ENCODE measurements at regions not wholly inside any gene's neighbourhood (a gene's known extent, or its start where the extent isn't known, plus 50 kb on each side); places are given as distances from the start of the nearest gene placed in this dataset.

DNA sequence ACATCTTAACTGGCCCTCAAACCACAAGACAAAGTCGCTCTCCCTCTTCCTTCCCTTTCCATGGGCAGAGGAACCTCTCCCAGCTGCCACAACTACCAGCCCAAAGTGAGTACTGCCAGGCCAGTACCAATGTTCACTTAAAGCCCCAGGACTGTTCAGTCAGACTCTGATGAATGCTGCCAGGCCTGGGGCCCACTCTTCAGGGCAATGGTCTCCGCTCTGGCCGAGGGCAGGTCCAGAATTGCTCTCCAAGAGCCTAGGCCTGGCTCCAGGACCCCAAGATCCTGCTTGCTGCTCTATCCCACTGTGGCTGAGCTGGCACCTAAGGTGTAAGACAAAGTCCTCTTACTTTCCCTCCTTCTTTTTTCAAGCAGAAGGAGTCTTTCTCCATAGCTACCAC is 790.9 kb downstream of the KLHL13 start:
- H3K27ac Mint-ChIP-seq (ENCODE audit: unreplicated experiment) = no peak overlapping the region
- TF ChIP-seq, protein P1, sequence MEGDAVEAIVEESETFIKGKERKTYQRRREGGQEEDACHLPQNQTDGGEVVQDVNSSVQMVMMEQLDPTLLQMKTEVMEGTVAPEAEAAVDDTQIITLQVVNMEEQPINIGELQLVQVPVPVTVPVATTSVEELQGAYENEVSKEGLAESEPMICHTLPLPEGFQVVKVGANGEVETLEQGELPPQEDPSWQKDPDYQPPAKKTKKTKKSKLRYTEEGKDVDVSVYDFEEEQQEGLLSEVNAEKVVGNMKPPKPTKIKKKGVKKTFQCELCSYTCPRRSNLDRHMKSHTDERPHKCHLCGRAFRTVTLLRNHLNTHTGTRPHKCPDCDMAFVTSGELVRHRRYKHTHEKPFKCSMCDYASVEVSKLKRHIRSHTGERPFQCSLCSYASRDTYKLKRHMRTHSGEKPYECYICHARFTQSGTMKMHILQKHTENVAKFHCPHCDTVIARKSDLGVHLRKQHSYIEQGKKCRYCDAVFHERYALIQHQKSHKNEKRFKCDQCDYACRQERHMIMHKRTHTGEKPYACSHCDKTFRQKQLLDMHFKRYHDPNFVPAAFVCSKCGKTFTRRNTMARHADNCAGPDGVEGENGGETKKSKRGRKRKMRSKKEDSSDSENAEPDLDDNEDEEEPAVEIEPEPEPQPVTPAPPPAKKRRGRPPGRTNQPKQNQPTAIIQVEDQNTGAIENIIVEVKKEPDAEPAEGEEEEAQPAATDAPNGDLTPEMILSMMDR (IDR thresholded peaks at IDR 0.05; ENCODE audit: insufficient read depth, low read depth, low read length) = no peak
- TF ChIP-seq EZH2 (IDR thresholded peaks at IDR 0.05; ENCODE audit: insufficient read depth, low read length) = no peak
- no peaks in the 10 kb centered on the region for H3K9me3 Mint-ChIP-seq (ENCODE audit: unreplicated experiment)
- no peaks in the 10 kb centered on the region for H3K27me3 Mint-ChIP-seq (ENCODE audit: low read depth, unreplicated experiment)
- H3K4me1 ChIP-seq (ENCODE audit: insufficient read depth, low read length) = no peaks in the 10 kb centered on the region
- no peaks in the 10 kb centered on the region for H3K36me3 ChIP-seq (ENCODE audit: insufficient read depth, low read length)
- H3K9ac ChIP-seq (ENCODE audit: low read length) = no peak overlapping the region
- no peaks in the 10 kb centered on the region for H3K4me1 Mint-ChIP-seq (ENCODE audit: low read depth, unreplicated experiment)
- FAIRE-seq = no peak
- no peaks in the 10 kb centered on the region for H3K79me2 ChIP-seq (ENCODE audit: insufficient read depth, low read length)
- H3K4me3 Mint-ChIP-seq (ENCODE audit: unreplicated experiment) = no peak overlapping the region
- no peak overlapping the region for H3K4me3 ChIP-seq (ENCODE audit: insufficient read depth, low read depth, low read length)
- DNase-seq (ENCODE audit: low read depth) = no peak
- no peaks in the 10 kb centered on the region for H3K9me3 ChIP-seq (ENCODE audit: insufficient read depth, low read depth, low read length)
- no peaks in the 10 kb centered on the region for H3K27me3 ChIP-seq (ENCODE audit: insufficient read depth, low read length)
- H3K36me3 Mint-ChIP-seq (ENCODE audit: low read depth, unreplicated experiment) = no peaks in the 10 kb centered on the region
- H3K27ac ChIP-seq (ENCODE audit: low read depth, low read length) = no peak overlapping the region
- no peaks in the 10 kb centered on the region for H4K20me1 ChIP-seq (ENCODE audit: insufficient read depth, low read length)
- no peak overlapping the region for H2AFZ ChIP-seq (ENCODE audit: low read depth, low read length)
- H3K4me2 ChIP-seq (ENCODE audit: low read length) = no peak overlapping the region

DNA sequence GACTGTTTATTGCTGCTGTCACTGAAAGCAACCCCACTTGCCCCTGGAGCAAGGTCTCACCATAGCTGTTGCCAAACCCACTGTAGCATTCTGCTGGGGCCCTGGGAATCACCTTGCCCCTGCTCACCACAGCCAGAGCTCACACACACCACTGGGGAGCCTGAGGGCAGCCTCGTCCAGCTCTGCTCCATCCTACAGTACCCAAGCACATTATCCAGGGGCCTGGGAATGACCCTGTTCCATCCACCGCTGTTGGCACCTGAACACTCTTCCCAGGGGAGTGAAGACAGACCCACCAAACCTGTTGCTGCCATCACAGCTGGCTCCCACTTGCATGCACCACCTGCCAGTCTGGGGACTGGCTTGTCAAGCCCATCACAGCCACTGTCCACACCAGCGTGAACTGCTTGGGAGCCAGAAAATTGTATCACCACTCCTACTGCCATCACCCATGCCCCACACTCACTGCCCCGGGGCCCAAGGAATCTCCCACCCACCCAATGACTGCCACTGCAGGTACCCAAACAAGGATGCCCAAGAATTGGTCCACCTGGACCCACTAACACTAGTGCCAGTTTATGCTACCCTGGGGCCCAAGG is 811.3 kb downstream of the KLHL13 start:
- H3K9me3 Mint-ChIP-seq (ENCODE audit: unreplicated experiment) = peaks cover 3% of the 10 kb centered on the region
- no peaks in the 10 kb centered on the region for H3K27me3 ChIP-seq (ENCODE audit: insufficient read depth, low read length)
- no peak overlapping the region for H3K27ac Mint-ChIP-seq (ENCODE audit: unreplicated experiment)
- no peak overlapping the region for H3K4me3 ChIP-seq (ENCODE audit: insufficient read depth, low read depth, low read length)
- H2AFZ ChIP-seq (ENCODE audit: low read depth, low read length) = no peak overlapping the region
- no peaks in the 10 kb centered on the region for H3K4me1 ChIP-seq (ENCODE audit: insufficient read depth, low read length)
- no peak overlapping the region for H3K9ac ChIP-seq (ENCODE audit: low read length)
- no peak for DNase-seq (ENCODE audit: low read depth)
- H3K4me1 Mint-ChIP-seq (ENCODE audit: low read depth, unreplicated experiment) = no peaks in the 10 kb centered on the region
- no peaks in the 10 kb centered on the region for H3K36me3 Mint-ChIP-seq (ENCODE audit: low read depth, unreplicated experiment)
- H3K27me3 Mint-ChIP-seq (ENCODE audit: low read depth, unreplicated experiment) = no peaks in the 10 kb centered on the region
- H3K4me2 ChIP-seq (ENCODE audit: low read length) = no peak overlapping the region
- H3K36me3 ChIP-seq (ENCODE audit: insufficient read depth, low read length) = no peaks in the 10 kb centered on the region
- no peak overlapping the region for H3K27ac ChIP-seq (ENCODE audit: low read depth, low read length)
- no peak overlapping the region for H3K4me3 Mint-ChIP-seq (ENCODE audit: unreplicated experiment)
- no peak for FAIRE-seq
- H4K20me1 ChIP-seq (ENCODE audit: insufficient read depth, low read length) = no peaks in the 10 kb centered on the region
- no peaks in the 10 kb centered on the region for H3K79me2 ChIP-seq (ENCODE audit: insufficient read depth, low read length)
- H3K9me3 ChIP-seq (ENCODE audit: insufficient read depth, low read depth, low read length) = no peaks in the 10 kb centered on the region
- TF ChIP-seq, protein P1 (IDR thresholded peaks at IDR 0.05; ENCODE audit: insufficient read depth, low read depth, low read length) = no peak
- no peak for TF ChIP-seq EZH2 (IDR thresholded peaks at IDR 0.05; ENCODE audit: insufficient read depth, low read length)

DNA sequence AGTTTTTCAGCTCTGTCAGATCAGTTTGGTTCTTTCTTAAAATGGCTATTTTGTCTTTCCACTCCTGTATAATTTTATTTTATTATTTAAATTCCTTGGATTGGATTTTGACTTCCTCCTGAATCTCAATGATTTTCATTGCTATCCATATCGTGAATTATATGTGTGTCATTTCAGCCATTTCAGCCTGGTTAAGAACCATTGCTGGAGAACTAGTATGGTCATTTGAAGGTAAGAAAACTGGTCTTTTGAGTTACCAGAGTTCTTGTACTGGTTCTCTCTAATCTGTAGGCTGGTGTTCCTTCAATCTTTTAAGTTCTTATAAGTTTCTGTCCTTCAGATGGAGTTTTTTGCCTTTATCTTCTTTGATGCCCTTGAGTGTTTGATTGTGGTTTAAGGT is 815.5 kb downstream of the KLHL13 start:
- DNase-seq (ENCODE audit: low read depth) (no peak), FAIRE-seq (no peak)
- Histone ChIP-seq H3K27ac (ENCODE audit: low read depth, low read length) (no peak overlapping the region), H4K20me1 (ENCODE audit: insufficient read depth, low read length) (no peaks in the 10 kb centered on the region), H3K79me2 (ENCODE audit: insufficient read depth, low read length) (no peaks in the 10 kb centered on the region), H2AFZ (ENCODE audit: low read depth, low read length) (no peak overlapping the region), H3K4me3 (ENCODE audit: insufficient read depth, low read depth, low read length) (no peak overlapping the region), H3K27me3 (ENCODE audit: insufficient read depth, low read length) (no peaks in the 10 kb centered on the region), H3K9me3 (ENCODE audit: insufficient read depth, low read depth, low read length) (no peaks in the 10 kb centered on the region), H3K36me3 (ENCODE audit: insufficient read depth, low read length) (no peaks in the 10 kb centered on the region), H3K4me2 (ENCODE audit: low read length) (no peak overlapping the region), H3K9ac (ENCODE audit: low read length) (no peak overlapping the region), H3K4me1 (ENCODE audit: insufficient read depth, low read length) (no peaks in the 10 kb centered on the region)
- H3K4me1 Mint-ChIP-seq (ENCODE audit: low read depth, unreplicated experiment) = no peaks in the 10 kb centered on the region
- no peak overlapping the region for H3K27ac Mint-ChIP-seq (ENCODE audit: unreplicated experiment)
- TF ChIP-seq EZH2 (IDR thresholded peaks at IDR 0.05; ENCODE audit: insufficient read depth, low read length) = no peak
- TF ChIP-seq, protein P1 (IDR thresholded peaks at IDR 0.05; ENCODE audit: insufficient read depth, low read depth, low read length) = no peak
- no peaks in the 10 kb centered on the region for H3K36me3 Mint-ChIP-seq (ENCODE audit: low read depth, unreplicated experiment)
- H3K4me3 Mint-ChIP-seq (ENCODE audit: unreplicated experiment) = no peak overlapping the region
- no peaks in the 10 kb centered on the region for H3K27me3 Mint-ChIP-seq (ENCODE audit: low read depth, unreplicated experiment)
- H3K9me3 Mint-ChIP-seq (ENCODE audit: unreplicated experiment) = no peaks in the 10 kb centered on the region
